Psoas muscle (tissue), 7 donors: ENCODE measurements at regions not wholly inside any gene's neighbourhood (a gene's known extent, or its start where the extent isn't known, plus 50 kb on each side); places are given as distances from the start of the nearest gene placed in this dataset.
"Not testable (repeated sequence)": the region's sequence is repeated elsewhere in the genome, so short reads cannot be mapped to it uniquely, and the experiment has no call there.

Experiments
- ATAC-seq, 4 donors: fragments of 200-7000 bp; cut with Tn5 transposase; one replicate each; pipeline ENCODE4 v1.9.1; 2020; ENCODE audit warnings: moderate library complexity in 3 of 4, mild to moderate bottlenecking in 2 of 4
- DNase-seq, 2 donors: peaks; one replicate each; pipeline ENCODE4 v3.0.0-alpha.2; 2020
- H3K27ac ChIP-seq: fragments of 200-600 bp; one replicate; pipeline ENCODE4 v1.8.0; 2022
- H3K27me3 ChIP-seq, 3 donors: fragments of 200-600 bp in 1 of 3; one replicate each; pipeline versions ENCODE4 v1.6.1 to v1.8.0; 2013 to 2022; ENCODE audit warnings: low read length in 2 of 3, mild to moderate bottlenecking in 2 of 3, moderate library complexity in 1 of 3; ENCODE audit not compliant: insufficient read depth in 3 of 3
- H3K36me3 ChIP-seq, 2 donors: fragments of 200-600 bp in 1 of 2; one replicate each; pipeline versions ENCODE4 v1.6.1 to v1.8.0; 2013 to 2022; ENCODE audit warnings: low read depth in 1 of 2, mild to moderate bottlenecking in 1 of 2, moderate library complexity in 1 of 2; ENCODE audit not compliant: insufficient read depth in 1 of 2
- H3K4me1 ChIP-seq: fragments of 200-600 bp; one replicate; pipeline ENCODE4 v1.8.0; 2022
- H3K4me3 ChIP-seq: fragments of 200-600 bp; one replicate; pipeline ENCODE4 v1.8.0; 2022; ENCODE audit warnings: mild to moderate bottlenecking
- H3K9me3 ChIP-seq: fragments of 200-600 bp; one replicate; pipeline ENCODE4 v1.8.0; 2022
- WGBS, 3 donors: extraction: QIAGEN DNeasy Blood & Tissue Kit; methylation state at CpG; one replicate each; pipeline versions ENCODE4 v1.1.6 to v1.1.7; 2013; 5-methylcytosine and 5-hydroxymethylcytosine counted together
- intact Hi-C, 2 donors: fragments of 100-400 bp; cut with DNase I; formaldehyde crosslinking; loops; one replicate each; pipeline versions ENCODE4 v1.11.0 to v1.14.2; 2022
- TF ChIP-seq, protein P1 (sequence below): fragments of 200-600 bp; IDR thresholded peaks from one replicate; pipeline ENCODE4 v1.8.0; 2022; ENCODE audit warnings: antibody characterized with exemption
- donor health status: healthy with polysubstance abuse.
- donor health status: DM: no; HTN: no; CAD: no; lungs with moderate emphysema.
- donor health status: Bipolar disorder and iron deficiency.
- donor health status: healthy.
- donor health status: DM: yes; HTN: yes; CAD: no.
- donor health status: DM: no; HTN: no; CAD: no.
- donor health status: DM: yes; HTN: yes; CAD: no.

- no peaks in the 10 kb centered on the region for H3K9me3 ChIP-seq
- WGBS, 3 donors, result 89 to 92% (median 91%) methylated on average over 7 to 8 of the region's 8 CpGs
- ATAC-seq (no peak), DNase-seq (no peak)
- H3K36me3 ChIP-seq, result no peaks in the 10 kb centered on the region
- H3K4me1 ChIP-seq, result no peaks in the 10 kb centered on the region
- H3K27me3 ChIP-seq, result no peaks in the 10 kb centered on the region
- intact Hi-C loops, result no loop called here
- no peak overlapping the region for H3K27ac ChIP-seq
- TF ChIP-seq, protein P1, sequence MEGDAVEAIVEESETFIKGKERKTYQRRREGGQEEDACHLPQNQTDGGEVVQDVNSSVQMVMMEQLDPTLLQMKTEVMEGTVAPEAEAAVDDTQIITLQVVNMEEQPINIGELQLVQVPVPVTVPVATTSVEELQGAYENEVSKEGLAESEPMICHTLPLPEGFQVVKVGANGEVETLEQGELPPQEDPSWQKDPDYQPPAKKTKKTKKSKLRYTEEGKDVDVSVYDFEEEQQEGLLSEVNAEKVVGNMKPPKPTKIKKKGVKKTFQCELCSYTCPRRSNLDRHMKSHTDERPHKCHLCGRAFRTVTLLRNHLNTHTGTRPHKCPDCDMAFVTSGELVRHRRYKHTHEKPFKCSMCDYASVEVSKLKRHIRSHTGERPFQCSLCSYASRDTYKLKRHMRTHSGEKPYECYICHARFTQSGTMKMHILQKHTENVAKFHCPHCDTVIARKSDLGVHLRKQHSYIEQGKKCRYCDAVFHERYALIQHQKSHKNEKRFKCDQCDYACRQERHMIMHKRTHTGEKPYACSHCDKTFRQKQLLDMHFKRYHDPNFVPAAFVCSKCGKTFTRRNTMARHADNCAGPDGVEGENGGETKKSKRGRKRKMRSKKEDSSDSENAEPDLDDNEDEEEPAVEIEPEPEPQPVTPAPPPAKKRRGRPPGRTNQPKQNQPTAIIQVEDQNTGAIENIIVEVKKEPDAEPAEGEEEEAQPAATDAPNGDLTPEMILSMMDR, result no peak
- no peak overlapping the region for H3K4me3 ChIP-seq
Observed at GRCh38 chr2:239734436-239735005, 290.6 kb downstream of the NDUFA10 start.

DNA sequence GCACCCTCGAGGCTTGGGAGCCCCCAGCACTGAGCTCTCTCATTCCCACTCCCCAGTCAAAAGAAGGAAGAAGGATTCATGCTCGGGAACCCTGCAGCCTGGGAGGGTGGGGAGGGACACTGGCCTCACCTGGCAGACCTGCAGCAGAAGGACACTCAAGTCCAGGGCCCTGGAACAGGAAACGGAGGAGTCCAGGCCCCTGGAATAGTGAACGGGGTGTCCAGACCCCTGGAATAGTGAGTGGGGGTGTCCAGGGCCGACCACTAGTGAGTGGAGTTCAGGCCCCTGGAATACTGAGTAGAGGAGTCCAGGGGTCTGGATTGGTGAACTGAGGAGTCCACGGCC, 292.5 kb downstream of the NDUFA10 start:
- TF ChIP-seq, protein P1, result no peak
- intact Hi-C loops, result no loop called here
- Histone ChIP-seq H3K36me3 (no peaks in the 10 kb centered on the region), H3K9me3 (no peaks in the 10 kb centered on the region), H3K4me1 (no peaks in the 10 kb centered on the region), H3K27ac (no peak overlapping the region), H3K27me3 (no peaks in the 10 kb centered on the region), H3K4me3 (no peak overlapping the region)
- WGBS, 3 donors, result 85 to 92% (median 87%) methylated on average over 5 to 6 of the region's 6 CpGs
- DNase-seq (peak in 1 of 2 donors; percentile 4), ATAC-seq (no peak)

DNA sequence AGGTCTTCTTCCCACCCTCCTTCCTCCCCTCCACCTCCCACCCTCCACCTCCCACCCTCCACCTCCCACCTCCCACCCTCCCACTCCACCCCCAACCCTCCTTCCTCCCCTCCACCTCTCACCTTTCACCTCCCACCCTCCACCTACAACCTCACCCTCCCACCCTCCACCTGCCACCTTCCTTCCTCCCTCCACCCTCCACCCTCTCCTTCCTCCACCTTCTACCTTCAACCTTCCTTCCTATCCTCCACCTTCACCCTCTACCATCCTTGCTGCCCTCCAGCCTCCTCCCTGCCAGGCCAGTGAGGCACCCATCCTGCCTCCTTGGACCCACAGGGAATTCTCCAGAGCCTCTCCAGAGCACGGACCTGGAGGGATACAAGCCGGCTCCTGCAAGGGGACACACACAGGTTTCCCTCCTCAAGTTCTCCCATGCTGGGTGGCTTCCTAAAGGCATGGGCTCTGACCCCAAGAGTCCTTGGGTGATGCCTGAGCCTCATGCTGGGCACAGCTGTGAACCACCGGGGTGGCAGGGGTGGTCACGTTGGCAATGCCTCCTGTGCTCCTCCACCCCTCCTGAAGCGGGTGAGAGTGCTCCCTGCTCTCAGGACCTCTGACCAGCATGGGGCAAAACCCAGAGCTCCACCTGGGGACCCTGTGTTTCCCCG, 293.0 kb downstream of the NDUFA10 start:
- 85 to 89% (median 89%) methylated on average over 6 of the region's 6 CpGs for WGBS, 3 donors
- Histone ChIP-seq H3K36me3 (no peaks in the 10 kb centered on the region), H3K4me1 (no peaks in the 10 kb centered on the region), H3K4me3 (no peak overlapping the region), H3K9me3 (no peaks in the 10 kb centered on the region), H3K27ac (no peak overlapping the region), H3K27me3 (no peaks in the 10 kb centered on the region)
- TF ChIP-seq, protein P1, result no peak
- ATAC-seq (no peak), DNase-seq (peak in 1 of 2 donors; percentile 33)
- intact Hi-C loops, result no loop called here

DNA sequence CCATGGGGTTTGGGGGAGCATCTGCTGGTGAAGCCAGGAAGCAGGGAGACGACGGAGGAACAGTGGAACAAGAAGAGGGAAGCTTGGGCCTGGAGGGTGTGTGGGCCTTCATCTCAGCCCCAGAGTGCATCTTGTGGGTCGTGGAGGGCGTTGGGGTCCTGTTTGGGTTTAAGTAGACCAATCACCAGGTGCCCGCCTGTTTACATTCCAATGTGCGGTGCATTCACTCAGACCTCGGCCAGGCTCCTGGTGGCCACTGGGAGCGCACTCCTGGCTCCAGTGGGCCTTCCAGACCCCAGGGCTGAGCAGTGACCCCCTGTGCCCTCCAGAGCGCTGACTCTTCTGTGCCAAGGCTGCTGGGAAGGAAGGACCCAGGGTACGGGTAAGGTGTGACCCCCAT, 293.7 kb downstream of the NDUFA10 start:
- WGBS, 3 donors, result 90 to 94% (median 93%) methylated on average over 10 of the region's 10 CpGs
- H3K27me3 ChIP-seq, result no peaks in the 10 kb centered on the region
- no peak overlapping the region for H3K27ac ChIP-seq
- no peaks in the 10 kb centered on the region for H3K4me1 ChIP-seq
- no peak for ATAC-seq
- TF ChIP-seq, protein P1, result no peak
- no peak overlapping the region for H3K4me3 ChIP-seq
- DNase-seq, result peak in 1 of 2 donors; percentile 32
- H3K36me3 ChIP-seq, result no peaks in the 10 kb centered on the region
- no peaks in the 10 kb centered on the region for H3K9me3 ChIP-seq
- intact Hi-C loops, result no loop called here

DNA sequence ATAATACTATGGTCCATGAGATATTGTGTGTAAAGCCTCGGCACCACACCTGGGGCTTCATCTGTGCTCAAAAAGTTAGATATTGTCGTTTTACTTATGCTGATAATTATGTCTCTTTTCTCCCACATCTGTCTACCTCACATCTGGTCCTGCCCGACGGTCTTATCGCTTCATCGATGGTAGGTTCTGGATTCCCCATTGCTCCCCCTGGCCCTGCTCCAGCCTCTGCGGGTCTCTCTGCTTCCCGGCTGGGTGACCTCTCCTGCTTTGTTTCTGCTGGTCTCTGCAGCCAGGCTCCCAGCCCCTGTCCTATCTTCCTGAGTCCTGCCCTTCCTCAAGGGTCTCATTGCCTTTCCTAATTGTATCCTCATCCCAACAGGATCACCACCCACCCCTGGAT, 294.2 kb downstream of the NDUFA10 start:
- no peak overlapping the region for H3K4me3 ChIP-seq
- no peaks in the 10 kb centered on the region for H3K27me3 ChIP-seq
- ATAC-seq (no peak), DNase-seq (peak in 1 of 2 donors; percentile 35)
- TF ChIP-seq, protein P1, result no peak
- no peaks in the 10 kb centered on the region for H3K36me3 ChIP-seq
- no peak overlapping the region for H3K27ac ChIP-seq
- 65 to 78% (median 65%) methylated on average over 8 of the region's 8 CpGs for WGBS, 3 donors
- no peaks in the 10 kb centered on the region for H3K9me3 ChIP-seq
- no peaks in the 10 kb centered on the region for H3K4me1 ChIP-seq
- intact Hi-C loops, result no loop called here

DNA sequence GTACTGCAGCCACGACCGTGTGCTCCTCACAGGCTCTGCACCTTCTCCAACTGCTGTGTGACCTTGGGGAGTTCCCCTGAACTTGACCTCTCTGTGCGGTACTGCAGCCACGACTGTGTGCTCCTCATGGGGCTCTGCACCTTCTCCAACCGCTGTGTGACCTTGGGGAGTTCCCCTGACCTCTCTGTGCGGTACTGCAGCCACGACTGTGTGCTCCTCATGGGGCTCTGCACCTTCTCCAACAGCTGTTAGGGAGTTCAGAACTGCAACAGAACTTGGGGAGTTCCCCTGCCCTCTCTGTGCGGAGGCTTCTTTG, 294.6 kb downstream of the NDUFA10 start:
- H3K4me3 ChIP-seq, H3K36me3 ChIP-seq, H3K9me3 ChIP-seq, H3K27ac ChIP-seq, intact Hi-C loops, H3K4me1 ChIP-seq, ATAC-seq, H3K27me3 ChIP-seq: not testable (repeated sequence)
- WGBS, 3 donors, result 76 to 81% (median 76%) methylated on average over 8 of the region's 8 CpGs
- peak in 1 of 2 donors; percentile 4 for DNase-seq
